H54 (cell line): ENCODE measurements at regions not wholly inside any gene's neighbourhood (a gene's known extent, or its start where the extent isn't known, plus 50 kb on each side); places are given as distances from the start of the nearest gene placed in this dataset.

Source experiments
- DNase-seq: peaks from one replicate; pipeline ENCODE4 v3.0.0; 2011; ENCODE audit warnings: low spot score, mixed read lengths; ENCODE audit not compliant: insufficient read length
- FAIRE-seq: peaks from 3 replicates; lab custom pipeline; 2011; peaks lifted over from hg19 to GRCh38; lab: Jason Lieb, UNC
- POLR2A ChIP-seq: IDR thresholded peaks from 2 replicates; pipeline ENCODE4 v1.6.1; 2011; ENCODE audit warnings: low read depth, mild to moderate bottlenecking, low read length

DNA sequence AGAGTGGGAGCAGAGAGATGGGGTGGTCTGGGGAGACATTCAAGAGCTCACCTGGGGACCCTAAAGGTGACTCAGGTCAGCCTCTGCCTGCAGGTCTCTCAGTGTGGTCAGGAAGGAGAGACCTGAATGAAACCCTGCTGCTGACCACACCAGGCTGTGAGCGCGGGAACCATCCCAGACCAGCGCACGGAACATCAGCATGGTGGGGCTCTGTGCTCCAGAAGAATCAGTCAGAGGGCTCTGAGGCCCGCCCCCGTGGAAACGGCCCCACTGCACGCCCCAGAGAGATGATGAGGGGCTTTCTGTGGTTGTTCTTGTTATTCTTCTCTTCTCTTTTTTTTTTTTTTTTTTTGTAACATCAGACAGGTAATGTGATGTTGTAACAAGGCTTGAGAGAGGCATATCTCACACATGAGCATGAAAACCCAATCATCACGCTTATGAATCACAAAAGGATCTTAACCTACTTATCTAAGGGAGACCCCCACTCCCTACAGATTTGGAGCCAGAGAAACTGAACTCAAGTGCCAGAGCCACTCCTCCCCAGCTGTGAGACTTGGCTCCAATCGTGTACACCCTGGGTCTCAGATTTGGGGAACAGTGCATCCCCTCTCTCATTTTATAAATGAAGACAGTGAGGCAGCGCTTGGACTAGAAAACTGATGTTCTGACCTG lies 302.2 kb downstream of the EIPR1 start:
- TF ChIP-seq POLR2A: no peak
- no peak for DNase-seq
- no peak for FAIRE-seq

DNA sequence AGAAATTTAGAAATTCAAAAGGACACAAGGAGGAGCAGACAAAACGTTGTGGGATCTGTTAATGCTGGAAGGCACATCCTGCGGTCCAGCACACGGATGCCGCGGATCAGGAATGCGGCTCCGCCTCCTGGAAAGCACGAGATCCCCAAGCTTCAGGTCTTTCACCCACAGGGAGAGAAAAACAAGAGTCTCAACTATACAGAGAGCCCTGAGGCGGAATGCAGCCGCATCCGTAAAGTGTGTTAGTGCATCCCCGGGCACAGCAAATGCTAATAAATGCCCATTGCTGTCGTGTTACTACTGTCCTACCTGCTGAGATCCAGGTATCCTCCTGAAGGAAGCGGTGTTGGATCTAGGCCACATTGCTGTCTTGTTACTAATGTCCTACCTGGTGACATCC lies 303.9 kb downstream of the EIPR1 start:
- FAIRE-seq (no peak), DNase-seq (no peak)
- TF ChIP-seq POLR2A: no peak

DNA sequence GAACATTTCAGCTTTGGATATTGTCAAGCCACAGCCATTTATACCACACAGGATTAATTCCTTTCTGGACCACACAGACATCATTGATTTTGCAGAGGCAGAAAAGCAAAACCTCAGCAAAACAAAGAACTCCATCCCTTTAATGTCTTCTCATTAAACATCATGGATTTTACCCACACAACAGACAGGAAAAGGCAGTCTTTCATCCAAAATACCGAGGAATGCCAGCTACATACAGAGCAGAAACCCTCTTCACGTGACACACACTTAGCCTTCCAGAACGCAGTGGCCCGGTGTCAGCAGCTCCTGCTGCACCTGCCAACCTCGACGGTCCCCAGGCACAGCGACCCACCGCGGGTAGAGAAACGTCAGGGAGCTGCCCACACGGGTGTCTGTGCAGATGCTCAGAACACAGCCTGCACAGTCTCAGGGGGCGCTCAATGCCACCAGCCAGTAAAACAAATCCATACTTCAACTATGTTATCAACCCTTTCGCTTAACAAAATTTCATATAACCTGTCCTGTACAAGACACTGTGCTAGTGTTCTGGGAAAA lies 304.5 kb downstream of the EIPR1 start:
- TF ChIP-seq POLR2A: no peak
- FAIRE-seq: no peak
- DNase-seq: no peak

- DNase-seq (no peak), FAIRE-seq (no peak)
- TF ChIP-seq POLR2A: no peak
Observed at GRCh38 chr2:3071685-3072263, 305.8 kb downstream of the EIPR1 start.

DNA sequence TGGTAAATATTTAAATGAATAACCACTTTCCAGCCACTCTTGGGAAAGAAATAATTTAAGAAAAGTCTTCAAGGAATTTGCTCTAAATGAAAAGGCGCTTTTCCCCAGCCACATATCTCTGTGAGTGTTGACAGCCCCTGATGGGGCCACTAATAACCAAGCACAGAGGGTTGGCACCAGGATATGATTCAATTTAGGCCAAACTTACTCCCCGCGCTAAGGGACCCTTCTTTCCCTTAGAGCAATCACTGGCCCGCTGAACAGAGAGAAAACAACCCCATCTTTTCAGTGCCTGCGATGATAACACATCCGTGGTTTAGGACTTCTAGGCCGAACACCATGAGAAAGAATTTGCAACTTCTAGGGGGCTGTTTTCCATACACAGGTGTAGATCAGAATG lies 310.8 kb downstream of the EIPR1 start:
- TF ChIP-seq POLR2A: no peak
- DNase-seq (no peak), FAIRE-seq (no peak)

GRCh38 chr2:3065928-3066327 lies 311.7 kb downstream of the EIPR1 start:
- FAIRE-seq (no peak), DNase-seq (no peak)
- TF ChIP-seq POLR2A: no peak

DNA sequence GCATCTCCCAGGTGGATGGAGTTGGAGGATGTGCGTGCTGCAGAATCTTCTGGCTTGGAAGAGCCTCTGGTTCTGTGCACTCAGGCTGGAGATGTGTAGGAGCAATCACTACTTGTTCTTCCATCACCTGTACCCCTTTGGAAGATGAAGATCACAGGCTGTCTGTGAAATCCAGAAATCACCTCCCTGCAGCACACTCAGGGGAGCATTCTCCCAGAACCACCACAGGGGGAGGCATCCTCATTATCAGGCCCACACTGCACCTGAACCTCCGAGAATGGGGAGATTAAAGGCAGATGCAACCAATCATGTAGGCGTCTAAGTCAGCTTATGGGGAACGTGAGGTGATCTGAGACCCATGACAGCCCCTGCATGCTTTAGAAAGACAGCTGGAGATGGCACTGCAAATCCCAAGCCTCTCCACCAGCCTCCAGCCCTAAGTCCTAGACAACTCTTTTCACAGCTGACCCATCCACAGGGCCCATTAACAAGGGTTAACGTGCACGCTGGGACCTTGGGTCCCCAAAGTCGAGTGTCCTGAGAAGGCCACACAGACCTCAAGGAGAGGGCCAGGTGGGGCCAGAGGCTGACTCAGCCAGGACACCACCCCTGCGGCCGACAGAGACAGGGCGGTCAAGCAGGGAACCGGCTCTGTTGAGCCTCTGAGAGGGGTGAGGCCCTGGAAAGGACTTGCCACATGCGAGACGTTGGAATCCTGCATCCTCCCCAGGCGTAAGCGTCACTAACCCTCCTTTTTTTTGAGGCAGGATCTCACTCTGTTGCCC lies 314.9 kb downstream of the EIPR1 start:
- TF ChIP-seq POLR2A: no peak
- FAIRE-seq (no peak), DNase-seq (no peak)

DNA sequence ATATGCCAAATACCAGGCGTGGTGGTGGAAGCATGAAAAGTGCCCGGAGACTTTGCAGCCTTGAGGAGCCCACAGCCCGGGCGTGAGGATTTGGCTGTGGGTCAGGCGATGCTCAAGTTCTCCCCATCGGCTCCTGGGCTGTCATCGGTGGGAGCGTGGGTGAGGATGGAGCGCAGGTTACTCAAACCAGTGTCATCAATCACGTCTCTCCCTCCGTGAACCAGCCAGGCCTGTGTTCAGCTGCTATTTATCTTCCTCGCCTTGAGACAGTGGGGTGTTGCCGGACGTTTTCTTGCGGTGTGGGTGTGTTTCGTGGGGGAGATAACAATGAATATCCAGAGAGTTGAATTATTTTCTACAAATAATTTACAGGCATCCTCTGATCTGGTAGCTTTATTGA lies 317.6 kb downstream of the EIPR1 start:
- FAIRE-seq (no peak), DNase-seq (no peak)
- TF ChIP-seq POLR2A: no peak

- DNase-seq: no peak
- no peak for FAIRE-seq
- no peak for TF ChIP-seq POLR2A
Observed at GRCh38 chr2:3059141-3059925, 318.3 kb downstream of the EIPR1 start.

DNA sequence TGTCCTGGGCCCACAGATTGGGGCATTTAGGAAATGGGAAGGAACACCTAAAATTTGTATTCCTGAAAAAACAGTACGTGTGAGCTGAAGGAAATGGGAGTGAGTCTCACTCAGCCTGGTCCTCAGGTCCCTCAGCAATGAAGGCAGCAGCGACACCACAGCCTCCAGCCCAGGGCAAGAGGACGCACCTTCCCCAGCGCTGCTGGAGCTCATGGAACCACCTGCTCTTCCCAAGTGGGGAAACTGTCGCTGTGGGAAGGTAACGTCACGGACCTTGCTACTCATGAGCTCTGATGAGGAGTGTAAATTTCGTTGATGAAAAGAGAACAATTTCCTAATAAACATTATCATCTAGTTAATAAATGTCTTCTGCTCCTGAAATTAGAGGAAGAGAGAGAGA lies 323.6 kb downstream of the EIPR1 start:
- TF ChIP-seq POLR2A: no peak
- DNase-seq: no peak
- FAIRE-seq: no peak

- DNase-seq (no peak), FAIRE-seq (no peak)
- no peak for TF ChIP-seq POLR2A
Observed at GRCh38 chr2:3051266-3051665, 326.4 kb downstream of the EIPR1 start.

- FAIRE-seq: no peak
- DNase-seq: no peak
- TF ChIP-seq POLR2A: no peak
Observed at GRCh38 chr2:3046170-3046865, 331.3 kb downstream of the EIPR1 start.

GRCh38 chr2:3045318-3045921 lies 332.2 kb downstream of the EIPR1 start:
- no peak for FAIRE-seq
- no peak for TF ChIP-seq POLR2A
- DNase-seq: no peak
